GM23248 (cell line): ENCODE measurements at regions not wholly inside any gene's neighbourhood (a gene's known extent, or its start where the extent isn't known, plus 50 kb on each side); places are given as distances from the start of the nearest gene placed in this dataset.

Experiments
- DNase-seq: peaks from one replicate; pipeline ENCODE4 v3.0.0-alpha.2; 2015
- H2AFZ ChIP-seq: fragments of 200-600 bp; sonication (generic); 2 replicates; pipeline ENCODE4 v1.6.1; 2016; ENCODE audit warnings: antibody characterized with exemption
- H3F3A ChIP-seq: fragments of 200-600 bp; sonication (generic); 2 replicates; pipeline ENCODE4 v1.6.1; 2016; ENCODE audit warnings: mild to moderate bottlenecking, antibody characterized with exemption, mixed run types; ENCODE audit not compliant: insufficient read depth
- H3K27ac ChIP-seq: fragments of 200-600 bp; sonication (generic); 2 replicates; pipeline ENCODE4 v1.5.1; 2016; ENCODE audit warnings: mild to moderate bottlenecking
- H3K27me3 ChIP-seq: fragments of 200-600 bp; sonication (generic); replicated peaks from 2 replicates; pipeline ENCODE4 v1.6.1; 2016; ENCODE audit warnings: mild to moderate bottlenecking; ENCODE audit not compliant: insufficient read depth
- H3K36me3 ChIP-seq: fragments of 200-600 bp; sonication (generic); 2 replicates; pipeline ENCODE4 v1.6.1; 2016; ENCODE audit warnings: low read depth, mild to moderate bottlenecking
- H3K4me1 ChIP-seq: fragments of 200-600 bp; sonication (generic); 2 replicates; pipeline ENCODE4 v1.6.1; 2016; ENCODE audit warnings: mild to moderate bottlenecking; ENCODE audit not compliant: insufficient read depth
- H3K4me2 ChIP-seq: fragments of 200-600 bp; sonication (generic); one replicate; pipeline ENCODE4 v1.6.1; 2016; ENCODE audit warnings: mild to moderate bottlenecking; ENCODE audit not compliant: unreplicated experiment
- H3K4me3 ChIP-seq: fragments of 200-600 bp; sonication (generic); 2 replicates; pipeline ENCODE4 v1.5.1; 2016; ENCODE audit warnings: mild to moderate bottlenecking
- H3K79me2 ChIP-seq: fragments of 200-600 bp; sonication (generic); 2 replicates; pipeline ENCODE4 v1.6.1; 2016; ENCODE audit warnings: mild to moderate bottlenecking; ENCODE audit not compliant: insufficient read depth
- H3K9ac ChIP-seq: fragments of 200-600 bp; sonication (generic); 2 replicates; pipeline ENCODE4 v1.6.1; 2016; ENCODE audit warnings: mild to moderate bottlenecking
- H3K9me2 ChIP-seq: fragments of 200-600 bp; sonication (generic); 2 replicates; pipeline ENCODE4 v1.6.1; 2016; ENCODE audit warnings: mixed run types, mild to moderate bottlenecking, moderate library complexity; ENCODE audit not compliant: insufficient read depth
- H3K9me3 ChIP-seq: fragments of 200-600 bp; sonication (generic); one replicate; pipeline ENCODE4 v1.6.1; 2017; ENCODE audit warnings: low read depth
- H4K20me1 ChIP-seq: fragments of 200-600 bp; sonication (generic); 2 replicates; pipeline ENCODE4 v1.6.0; 2016; ENCODE audit not compliant: insufficient read depth
- EZH2 ChIP-seq: fragments of 200-600 bp; sonication (generic); IDR thresholded peaks from 2 replicates; pipeline ENCODE4 v1.6.1; 2018; ENCODE audit warnings: antibody characterized with exemption, mild to moderate bottlenecking; ENCODE audit not compliant: insufficient read depth, poor library complexity, severe bottlenecking
- EZH2phosphoT487 ChIP-seq: fragments of 200-600 bp; sonication (generic); IDR thresholded peaks from 2 replicates; pipeline ENCODE4 v1.6.1; 2018; ENCODE audit warnings: antibody characterized with exemption, moderate library complexity, mild to moderate bottlenecking, low read depth; ENCODE audit not compliant: insufficient read depth
- WGBS, 2 experiments: methylation state at CpG; one replicate each; pipeline ENCODE4 v1.1.6; 2015 to 2017; ENCODE audit warnings: low lambda C conversion rate in 2 of 2, low coverage in 1 of 2; ENCODE audit errors: missing lambda C conversion rate in 2 of 2; 5-methylcytosine and 5-hydroxymethylcytosine counted together
- in situ Hi-C: fragments of 300-500 bp; cut with MboI; formaldehyde crosslinking; loops from 2 replicates; pipeline ENCODE4 v1.15.0; 2020

- H4K20me1 ChIP-seq = no peaks in the 10 kb centered on the region
- H3K9me2 ChIP-seq = no peaks in the 10 kb centered on the region
- no peaks in the 10 kb centered on the region for H3K9me3 ChIP-seq
- TF ChIP-seq EZH2phosphoT487 = no peak
- no peak for TF ChIP-seq EZH2
- no peaks in the 10 kb centered on the region for H3F3A ChIP-seq
- no peak overlapping the region for H3K27ac ChIP-seq
- H3K4me2 ChIP-seq = no peak overlapping the region
- no peak overlapping the region for H3K4me3 ChIP-seq
- 0% methylated on average over 1 of the region's 1 CpG for WGBS, 2 experiments
- no peak overlapping the region for H3K9ac ChIP-seq
- in situ Hi-C loops = no loop called here
- no peaks in the 10 kb centered on the region for H3K36me3 ChIP-seq
- no peak overlapping the region for H2AFZ ChIP-seq
- no peak for DNase-seq
- no peaks in the 10 kb centered on the region for H3K27me3 ChIP-seq
- no peaks in the 10 kb centered on the region for H3K79me2 ChIP-seq
- H3K4me1 ChIP-seq = no peaks in the 10 kb centered on the region
These were observed 613.6 kb upstream of the SEMA6A start for GRCh38 chr5:117188211-117188610.

GRCh38 chr5:117186751-117187150, 612.1 kb upstream of the SEMA6A start:
- no peak for DNase-seq
- Histone ChIP-seq H3K27ac (no peak overlapping the region), H3K9me3 (no peaks in the 10 kb centered on the region), H3K4me1 (no peaks in the 10 kb centered on the region), H2AFZ (no peak overlapping the region), H3K9ac (no peak overlapping the region), H3F3A (no peaks in the 10 kb centered on the region), H3K79me2 (no peaks in the 10 kb centered on the region), H3K4me2 (no peak overlapping the region), H3K27me3 (no peaks in the 10 kb centered on the region), H4K20me1 (no peaks in the 10 kb centered on the region), H3K36me3 (no peaks in the 10 kb centered on the region), H3K9me2 (no peaks in the 10 kb centered on the region), H3K4me3 (no peak overlapping the region)
- TF ChIP-seq EZH2phosphoT487 (no peak), EZH2 (no peak)
- in situ Hi-C loops = no loop called here
- WGBS, 2 experiments = 6 to 13% methylated on average over 3 of the region's 3 CpGs

- no peaks in the 10 kb centered on the region for H3K9me2 ChIP-seq
- H2AFZ ChIP-seq = no peak overlapping the region
- H4K20me1 ChIP-seq = no peaks in the 10 kb centered on the region
- 7 to 13% methylated on average over 2 of the region's 2 CpGs for WGBS, 2 experiments
- no peaks in the 10 kb centered on the region for H3K79me2 ChIP-seq
- no peaks in the 10 kb centered on the region for H3K9me3 ChIP-seq
- H3K4me2 ChIP-seq = no peak overlapping the region
- in situ Hi-C loops = no loop called here
- H3F3A ChIP-seq = no peaks in the 10 kb centered on the region
- no peaks in the 10 kb centered on the region for H3K36me3 ChIP-seq
- H3K4me1 ChIP-seq = no peaks in the 10 kb centered on the region
- no peaks in the 10 kb centered on the region for H3K27me3 ChIP-seq
- TF ChIP-seq EZH2 = no peak
- no peak for TF ChIP-seq EZH2phosphoT487
- H3K27ac ChIP-seq = no peak overlapping the region
- H3K4me3 ChIP-seq = no peak overlapping the region
- no peak for DNase-seq
- no peak overlapping the region for H3K9ac ChIP-seq
These were observed 608.7 kb upstream of the SEMA6A start for GRCh38 chr5:117183326-117183725.

GRCh38 chr5:117182104-117182503, 607.5 kb upstream of the SEMA6A start:
- WGBS, 2 experiments = 0 to 3% methylated on average over 1 of the region's 1 CpG
- no peaks in the 10 kb centered on the region for H4K20me1 ChIP-seq
- TF ChIP-seq EZH2 = no peak
- no peak for TF ChIP-seq EZH2phosphoT487
- in situ Hi-C loops = no loop called here
- no peak overlapping the region for H3K4me3 ChIP-seq
- no peak overlapping the region for H3K27ac ChIP-seq
- H3K79me2 ChIP-seq = no peaks in the 10 kb centered on the region
- no peaks in the 10 kb centered on the region for H3K36me3 ChIP-seq
- H3K9ac ChIP-seq = no peak overlapping the region
- no peak overlapping the region for H2AFZ ChIP-seq
- H3K27me3 ChIP-seq = no peaks in the 10 kb centered on the region
- no peak for DNase-seq
- H3K4me1 ChIP-seq = no peaks in the 10 kb centered on the region
- H3K9me3 ChIP-seq = no peaks in the 10 kb centered on the region
- H3K9me2 ChIP-seq = no peaks in the 10 kb centered on the region
- H3K4me2 ChIP-seq = no peak overlapping the region
- H3F3A ChIP-seq = no peaks in the 10 kb centered on the region

- Histone ChIP-seq H3K4me2 (no peak overlapping the region), H3K27ac (no peak overlapping the region), H3K9ac (no peak overlapping the region), H3K36me3 (no peaks in the 10 kb centered on the region), H4K20me1 (no peaks in the 10 kb centered on the region), H3K9me2 (no peaks in the 10 kb centered on the region), H3K4me1 (no peaks in the 10 kb centered on the region), H3K9me3 (no peaks in the 10 kb centered on the region), H2AFZ (no peak overlapping the region), H3F3A (no peaks in the 10 kb centered on the region), H3K79me2 (no peaks in the 10 kb centered on the region), H3K27me3 (no peaks in the 10 kb centered on the region), H3K4me3 (no peak overlapping the region)
- no peak for DNase-seq
- TF ChIP-seq EZH2phosphoT487 = no peak
- TF ChIP-seq EZH2 = no peak
- in situ Hi-C loops = no loop called here
- WGBS, 2 experiments = 63 to 68% methylated on average over 1 of the region's 1 CpG
These were observed 602.7 kb upstream of the SEMA6A start for GRCh38 chr5:117177302-117177701.
